GM19035 (cell line): ENCODE measurements at regions not wholly inside any gene's neighbourhood (a gene's known extent, or its start where the extent isn't known, plus 50 kb on each side); places are given as distances from the start of the nearest gene placed in this dataset.

Source experiments
- ATAC-seq: cut with Tn5 transposase; IDR thresholded peaks from one replicate; pipeline ENCODE4 v1.9.1; 2021; ENCODE audit not compliant: unreplicated experiment

DNA sequence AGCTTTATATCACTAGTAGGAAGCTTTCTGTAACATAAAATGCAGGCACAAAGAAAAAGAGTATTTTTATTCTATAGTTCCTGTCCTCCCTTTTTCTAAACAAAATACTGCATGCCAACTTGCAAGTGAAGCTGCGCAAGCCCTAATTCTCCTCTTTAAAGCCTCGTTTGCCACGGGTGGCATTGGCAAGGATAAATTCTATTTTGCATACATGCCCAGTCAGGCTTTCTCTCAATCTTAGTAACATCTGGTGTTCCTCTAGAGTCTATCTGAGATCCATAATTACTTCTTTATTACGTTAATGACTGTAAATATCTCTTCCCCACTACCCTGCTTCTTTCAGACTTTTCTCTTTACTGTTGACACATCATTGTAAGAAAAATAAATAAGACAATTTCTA lies 97.1 kb upstream of the DAAM1 start:
- ATAC-seq: no peak

- ATAC-seq: no peak
These were observed 96.5 kb upstream of the DAAM1 start for GRCh38 chr14:59091976-59092375.

GRCh38 chr14:59093902-59094301 lies 94.6 kb upstream of the DAAM1 start:
- ATAC-seq: no peak

DNA sequence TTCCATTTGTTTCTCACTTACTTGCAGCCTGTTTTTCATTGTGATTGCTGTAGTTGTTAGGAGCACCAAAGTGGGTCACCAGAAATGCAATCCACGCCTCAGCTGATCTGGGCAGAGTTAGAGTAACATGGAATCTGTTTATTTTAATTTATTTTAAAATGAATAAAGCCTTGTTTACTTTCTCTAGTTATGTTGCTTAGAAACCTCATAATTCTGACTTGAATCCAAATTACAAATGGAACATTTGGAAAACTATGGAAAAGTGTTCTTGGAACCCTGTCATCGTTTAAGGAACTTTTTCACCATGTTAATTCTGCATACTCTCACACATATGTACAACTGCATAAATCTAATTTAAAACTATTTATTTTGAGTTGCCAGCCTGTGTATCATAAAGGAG lies 92.2 kb upstream of the DAAM1 start:
- no peak for ATAC-seq

- no peak for ATAC-seq
These were observed 90.8 kb upstream of the DAAM1 start for GRCh38 chr14:59097681-59098080.

GRCh38 chr14:59098377-59098776 lies 90.1 kb upstream of the DAAM1 start:
- no peak for ATAC-seq

GRCh38 chr14:59100205-59100604 lies 88.3 kb upstream of the DAAM1 start:
- no peak for ATAC-seq

- no peak for ATAC-seq
These were observed 87.0 kb upstream of the DAAM1 start for GRCh38 chr14:59101476-59101875.

DNA sequence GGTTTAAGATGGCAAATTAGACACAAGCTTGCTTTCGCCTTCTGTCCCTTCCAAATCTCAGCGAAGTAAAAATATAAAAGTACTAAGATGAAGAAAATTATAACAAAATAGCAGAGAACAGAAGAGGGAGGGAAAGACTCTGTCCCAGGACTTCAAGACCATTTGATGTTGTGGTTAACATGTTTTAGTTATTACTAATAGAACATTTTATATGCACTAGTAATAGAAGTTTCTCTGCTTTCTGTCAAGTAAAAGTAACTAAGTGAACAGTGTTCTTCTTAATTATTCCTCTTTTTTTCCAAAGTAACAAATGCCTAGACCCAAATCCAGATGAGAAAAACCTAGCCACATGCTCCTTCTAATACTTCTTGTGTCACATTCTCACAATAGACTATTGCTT lies 85.1 kb upstream of the DAAM1 start:
- no peak for ATAC-seq

DNA sequence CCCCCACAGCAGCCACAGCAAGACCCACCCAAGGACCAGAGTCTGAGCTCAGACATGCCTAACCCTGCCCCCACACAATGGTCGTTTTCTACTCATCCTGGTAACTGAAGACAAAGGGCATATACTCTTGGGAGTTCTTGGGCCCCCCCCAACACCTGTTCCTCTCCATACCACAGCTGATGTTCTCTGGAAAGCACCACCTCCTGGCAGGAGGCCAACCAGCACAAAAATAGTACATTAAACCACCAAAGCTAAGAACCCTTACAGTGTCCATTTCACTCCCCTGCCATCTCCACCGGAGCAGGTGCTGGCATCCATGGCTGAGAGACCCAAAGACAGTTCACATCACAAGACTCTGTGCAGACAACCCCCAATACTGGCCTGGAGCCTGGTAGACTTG lies 80.6 kb upstream of the DAAM1 start:
- no peak for ATAC-seq

DNA sequence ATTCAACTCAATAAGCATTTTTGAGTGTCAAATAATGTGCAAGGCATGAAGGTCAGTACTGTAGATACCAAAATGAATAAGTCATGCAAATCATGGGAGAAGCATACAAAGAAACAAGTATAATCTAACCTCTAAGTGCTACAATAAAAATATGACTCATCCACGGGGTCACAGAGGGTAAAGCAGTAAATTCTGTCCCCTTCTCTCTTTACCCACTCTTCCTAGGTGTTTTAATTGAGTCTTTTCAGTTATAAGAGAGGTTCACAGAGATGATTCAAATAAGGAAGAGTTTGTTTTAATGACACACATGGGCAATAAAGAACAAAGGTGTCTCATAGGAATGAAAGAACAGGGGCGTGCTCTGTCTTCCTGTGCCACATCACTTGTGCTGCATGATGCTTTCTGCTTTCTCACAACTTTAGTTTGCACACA lies 71.5 kb upstream of the DAAM1 start:
- no peak for ATAC-seq

DNA sequence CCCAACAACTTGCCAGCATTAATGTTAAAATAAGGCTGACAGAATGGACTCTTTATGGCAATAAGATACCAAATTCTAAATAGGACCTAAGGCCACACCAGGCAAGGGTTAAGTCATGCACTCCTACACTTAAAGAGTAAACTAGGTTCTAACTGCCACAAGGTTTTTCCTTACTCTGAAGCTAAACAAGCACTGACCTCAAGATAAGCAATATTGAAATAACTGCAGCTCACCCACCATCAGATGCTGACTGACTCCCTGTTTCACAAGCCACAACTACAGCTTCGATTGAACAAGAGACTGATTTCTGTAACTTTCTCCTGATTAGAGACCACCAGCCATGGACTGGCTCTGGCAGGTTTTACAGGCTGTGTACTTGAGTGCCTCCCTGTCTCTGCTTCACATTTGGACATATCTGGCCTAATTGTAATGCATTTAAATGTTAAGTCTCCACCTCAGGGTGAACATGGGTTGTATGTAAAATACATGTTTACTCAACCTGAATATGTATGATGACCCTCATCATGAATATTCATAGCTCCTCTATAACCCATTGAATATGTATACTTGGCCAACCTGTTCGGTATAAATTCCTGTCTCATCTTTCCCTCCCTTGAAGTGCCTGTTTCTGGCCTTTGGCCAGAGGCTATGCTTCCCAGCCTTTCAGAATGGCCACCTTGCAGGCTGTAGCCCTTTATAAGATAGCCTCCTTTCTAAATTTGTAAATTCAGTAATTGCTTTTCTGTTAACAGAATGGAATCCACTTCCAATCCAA lies 70.5 kb upstream of the DAAM1 start:
- ATAC-seq: no peak

- no peak for ATAC-seq
These were observed 67.5 kb upstream of the DAAM1 start for GRCh38 chr14:59120921-59121320.

GRCh38 chr14:59123531-59123930 lies 64.9 kb upstream of the DAAM1 start:
- no peak for ATAC-seq

DNA sequence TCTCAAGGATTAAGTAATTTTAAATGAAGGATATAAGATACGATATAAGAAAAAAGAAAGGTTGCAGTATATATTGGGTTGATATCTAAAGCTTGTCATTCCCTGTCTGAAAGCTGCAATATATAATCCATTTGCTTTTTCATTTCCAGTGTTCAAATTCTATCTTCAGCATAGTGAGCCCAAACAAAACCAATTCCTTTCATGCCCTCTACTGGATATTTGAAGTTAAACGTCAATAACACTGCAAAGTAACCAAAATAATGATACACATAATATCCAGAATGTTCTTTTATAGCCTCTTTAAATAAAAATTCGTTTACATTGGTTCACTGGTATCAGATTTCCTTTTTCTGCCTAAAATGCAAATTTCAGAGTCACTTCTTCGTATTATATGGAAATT lies 64.5 kb upstream of the DAAM1 start:
- ATAC-seq: no peak

DNA sequence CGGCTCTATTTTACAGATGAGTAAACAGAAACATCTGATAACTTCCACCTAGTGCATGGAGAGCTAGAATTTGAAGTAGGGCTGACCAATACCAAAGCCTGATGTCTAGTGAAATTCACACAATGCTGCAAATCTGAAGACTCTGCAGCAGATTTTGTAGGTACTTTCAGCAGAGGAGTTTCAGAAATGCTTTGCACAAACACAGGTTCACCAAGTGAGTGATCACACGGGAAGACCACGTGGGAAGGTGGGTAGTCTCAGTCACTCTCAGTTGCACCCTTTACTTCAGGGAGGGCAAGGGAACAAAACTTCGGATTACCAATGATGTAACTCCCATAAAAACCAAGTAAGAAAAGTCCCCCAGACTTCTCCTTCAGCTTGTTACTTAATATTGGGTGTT lies 63.3 kb upstream of the DAAM1 start:
- no peak for ATAC-seq

GRCh38 chr14:59126714-59127436 lies 61.6 kb upstream of the DAAM1 start:
- peak; percentile 68 for ATAC-seq

DNA sequence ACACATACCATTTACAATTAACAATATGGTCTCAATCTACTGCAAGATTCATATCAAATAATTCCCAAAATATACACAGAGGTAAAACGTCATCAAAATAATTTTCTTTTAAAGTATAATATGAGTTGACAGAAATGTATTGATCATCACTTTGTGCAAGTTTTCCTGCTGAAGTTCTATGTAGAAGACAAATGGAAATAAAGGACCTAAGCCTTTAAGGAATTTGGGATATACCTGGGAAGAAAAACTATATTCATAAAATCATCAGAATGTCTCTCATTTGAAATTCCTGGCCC lies 61.1 kb upstream of the DAAM1 start:
- no peak for ATAC-seq

DNA sequence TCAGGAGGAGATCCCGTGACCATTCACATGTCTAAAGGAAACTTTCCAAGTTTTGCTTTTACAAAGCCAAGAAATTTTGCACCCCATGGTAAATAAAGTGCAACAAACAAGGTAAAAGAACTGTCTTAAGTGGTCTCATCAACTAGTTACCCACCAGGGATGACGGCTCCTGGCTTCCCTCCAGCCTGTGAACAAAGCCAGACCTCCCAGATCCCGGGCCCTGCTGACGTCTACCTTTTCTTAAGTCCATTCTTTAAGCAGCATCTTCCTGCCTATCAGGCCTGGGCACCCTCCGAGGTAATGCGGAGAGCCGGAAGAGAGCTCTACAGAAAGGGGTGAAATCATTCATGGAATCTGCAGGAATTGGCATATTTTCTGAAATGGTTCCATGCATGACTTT lies 58.0 kb upstream of the DAAM1 start:
- ATAC-seq: no peak

DNA sequence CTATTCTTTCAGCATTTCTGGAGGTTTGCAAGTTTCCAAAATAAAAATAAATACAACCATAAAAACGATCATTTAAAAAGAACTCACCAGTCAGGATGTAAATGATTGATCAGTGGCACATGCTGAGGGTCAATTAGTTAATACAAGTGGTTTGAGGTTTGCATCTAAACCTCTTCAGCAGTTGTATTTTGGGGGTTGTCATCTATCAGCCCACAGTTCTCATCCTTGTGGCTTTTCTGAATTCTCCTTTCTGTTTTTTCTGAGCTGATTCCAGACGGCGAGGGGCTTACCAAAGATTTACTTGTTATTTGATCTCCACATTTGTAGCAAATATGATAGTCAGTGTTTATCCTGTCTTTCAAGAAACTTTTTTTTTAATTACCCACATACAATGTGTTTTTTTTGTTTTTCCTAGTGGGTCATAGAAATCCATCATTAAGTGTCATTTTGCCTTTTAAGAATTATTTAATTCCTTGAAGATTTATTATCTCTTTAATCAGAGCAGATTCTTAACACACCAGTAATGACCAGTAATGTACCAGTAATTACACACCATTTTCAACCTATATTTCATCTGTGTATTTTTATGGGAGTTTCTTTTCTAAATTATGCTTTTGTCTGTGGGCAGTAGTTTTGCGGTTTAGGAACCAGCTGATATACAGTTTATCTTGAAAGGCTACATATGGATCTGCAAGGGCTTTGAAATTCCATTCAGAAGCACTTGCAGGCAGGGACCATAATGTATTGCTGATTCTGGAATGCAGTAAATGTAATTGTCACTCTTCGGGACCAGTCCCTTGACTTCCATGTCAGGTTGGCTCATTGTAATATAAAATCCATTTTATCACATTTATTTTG lies 56.3 kb upstream of the DAAM1 start:
- no peak for ATAC-seq

DNA sequence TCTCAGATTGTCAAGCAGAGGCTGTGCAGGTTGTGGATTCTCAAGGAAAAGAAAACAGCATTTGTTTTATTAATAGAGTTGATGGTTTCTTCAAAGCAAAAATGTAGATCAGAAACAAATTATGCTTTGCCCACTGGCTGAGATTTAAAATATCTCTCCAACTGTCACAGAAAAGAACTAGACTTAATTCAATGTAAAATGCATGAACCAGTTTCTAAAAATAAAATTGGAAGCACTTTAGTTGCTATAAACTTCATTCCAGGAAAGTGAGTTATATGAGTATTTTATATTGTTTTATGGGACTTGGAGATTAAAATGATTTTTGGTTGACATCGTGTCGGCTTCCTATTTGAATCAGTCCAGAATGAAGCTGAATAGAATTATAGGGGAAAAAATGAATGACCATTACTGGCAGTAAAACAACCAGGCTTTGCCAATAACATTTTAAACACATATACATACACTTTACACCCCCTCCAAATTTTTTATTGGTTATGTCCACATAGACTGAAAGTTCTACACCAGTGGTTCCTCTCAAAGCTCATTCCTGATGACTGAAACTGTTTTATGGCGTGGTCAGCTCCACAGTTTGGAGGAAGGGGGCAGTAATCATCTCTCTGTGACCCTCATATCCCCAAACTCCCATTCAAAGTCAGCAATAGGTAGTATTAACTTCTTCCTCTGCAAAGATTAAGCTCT lies 55.5 kb upstream of the DAAM1 start:
- no peak for ATAC-seq
